ENCODE measurements at regions not wholly inside any gene's neighbourhood (a gene's known extent, or its start where the extent isn't known, plus 50 kb on each side); places are given as distances from the start of the nearest gene placed in this dataset.
A peak's percentile ranks its signal among the peaks of the same experiment; 100 is the strongest.

GRCh38 chr5:104443706-104444105 is 881.1 kb upstream of the NUDT12 start:
- DNase-seq: no peak

DNA sequence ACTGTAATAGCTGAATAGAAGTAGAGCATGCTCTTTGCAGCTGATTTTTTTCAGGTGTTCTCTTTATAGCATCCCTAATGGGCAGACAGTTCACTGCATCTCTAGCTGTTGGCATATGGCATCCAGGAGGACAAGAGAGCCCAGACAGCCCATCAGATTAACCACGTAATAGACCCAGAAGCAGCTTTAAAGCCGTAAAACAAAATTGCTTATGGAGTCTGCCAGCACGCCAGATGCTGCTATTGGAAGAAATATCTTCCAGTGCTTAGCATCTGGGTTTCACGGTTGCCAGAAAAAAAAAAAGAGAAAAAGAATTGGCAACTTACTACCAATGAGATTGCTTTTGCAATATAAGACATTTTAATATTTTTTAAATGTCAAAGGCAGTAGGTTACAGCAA is 869.4 kb upstream of the NUDT12 start:
- no peak for DNase-seq

GRCh38 chr5:104431002-104431620 is 868.5 kb upstream of the NUDT12 start:
- no peak for DNase-seq

- DNase-seq: no peak
Observed at GRCh38 chr5:104429911-104430310, 867.3 kb upstream of the NUDT12 start.

GRCh38 chr5:104421431-104421830 is 858.8 kb upstream of the NUDT12 start:
- DNase-seq: no peak

GRCh38 chr5:104418056-104418455 is 855.5 kb upstream of the NUDT12 start:
- DNase-seq: no peak

DNA sequence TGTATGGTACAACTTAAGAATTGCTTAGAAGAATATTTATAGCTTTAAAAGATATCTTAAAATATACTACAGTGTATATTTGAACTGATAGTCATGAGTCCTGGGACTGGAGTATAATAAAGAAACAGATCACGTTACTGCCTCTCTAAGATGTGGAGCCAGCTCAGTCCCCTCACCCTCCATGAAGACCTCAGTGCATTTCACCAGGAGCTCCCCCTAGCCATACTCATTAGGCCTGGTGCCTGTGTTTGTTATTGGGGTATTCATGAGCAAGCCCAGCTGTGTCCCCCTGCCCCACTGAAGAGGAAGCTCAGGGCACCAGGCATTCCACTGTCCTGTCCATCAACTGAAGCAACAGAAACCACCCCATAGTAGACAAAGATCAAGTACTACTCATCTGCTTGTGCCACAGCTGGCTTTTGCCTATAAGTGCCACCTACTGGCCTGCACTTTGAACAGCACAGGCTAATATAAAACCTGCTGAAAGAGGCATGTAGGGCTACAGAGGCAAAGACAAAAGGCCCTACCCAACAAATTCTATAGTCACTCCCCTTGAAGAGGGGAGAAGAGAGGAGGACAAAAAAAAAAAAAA is 850.2 kb upstream of the NUDT12 start:
- DNase-seq: peak; percentile 8

DNA sequence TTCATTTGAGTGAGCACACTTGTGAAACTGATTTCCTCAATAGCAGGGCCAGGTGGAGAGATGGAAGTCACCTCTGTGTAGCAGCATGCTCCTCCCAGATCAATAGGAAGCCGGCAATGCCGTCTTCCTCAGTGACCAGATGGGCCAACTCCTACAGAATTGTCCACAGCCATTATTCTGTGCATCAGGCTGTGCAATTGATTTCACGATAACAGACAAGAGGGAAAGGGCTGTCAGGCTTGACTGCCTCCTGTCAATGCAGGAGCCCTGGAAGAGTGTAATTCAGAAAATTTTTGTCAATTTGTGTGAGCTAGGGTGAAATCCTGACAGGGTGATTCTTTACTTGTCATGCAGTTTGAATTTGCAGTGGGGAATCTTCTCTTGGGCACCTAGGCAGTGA is 838.4 kb upstream of the NUDT12 start:
- no peak for DNase-seq

GRCh38 chr5:104385906-104386305 is 823.3 kb upstream of the NUDT12 start:
- DNase-seq: no peak

DNA sequence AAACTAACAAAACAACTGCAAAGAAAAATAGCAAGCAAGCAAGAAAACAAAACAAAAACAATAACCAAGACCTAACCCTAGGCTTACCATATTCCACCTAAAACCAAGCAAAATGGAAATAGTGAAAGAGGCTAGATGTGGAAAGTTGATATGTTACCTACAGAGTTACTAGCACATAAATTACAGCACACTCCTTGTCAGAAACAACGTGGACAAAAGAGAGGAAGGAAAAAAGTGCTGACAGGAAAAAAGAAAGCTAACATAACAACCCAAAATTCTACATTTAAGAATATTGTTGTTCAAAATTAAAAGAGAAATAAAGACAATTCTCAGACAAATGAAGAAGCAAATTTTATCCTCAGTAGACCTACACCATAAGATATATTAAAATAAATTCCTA is 812.8 kb upstream of the NUDT12 start:
- no peak for DNase-seq

GRCh38 chr5:104372796-104373195 is 810.2 kb upstream of the NUDT12 start:
- no peak for DNase-seq

DNA sequence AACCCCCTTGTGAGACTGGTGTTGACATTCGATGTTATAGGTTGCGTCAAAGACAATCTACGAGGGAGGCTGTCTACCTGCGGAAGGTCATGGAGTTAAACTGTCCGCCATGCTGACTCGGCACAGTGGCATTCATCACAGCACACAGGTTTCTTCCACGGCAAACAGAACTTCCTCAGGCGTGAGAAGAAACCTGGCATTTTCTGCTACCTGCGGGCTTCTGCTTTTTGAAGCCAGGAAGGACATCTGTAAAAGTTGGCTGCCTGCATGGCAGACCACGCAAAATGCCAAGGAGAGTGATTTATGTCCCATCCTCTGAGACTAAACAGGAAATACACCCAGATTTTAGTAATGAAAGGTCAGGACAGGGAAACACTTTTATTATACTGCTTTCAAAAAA is 809.8 kb upstream of the NUDT12 start:
- no peak for DNase-seq

DNA sequence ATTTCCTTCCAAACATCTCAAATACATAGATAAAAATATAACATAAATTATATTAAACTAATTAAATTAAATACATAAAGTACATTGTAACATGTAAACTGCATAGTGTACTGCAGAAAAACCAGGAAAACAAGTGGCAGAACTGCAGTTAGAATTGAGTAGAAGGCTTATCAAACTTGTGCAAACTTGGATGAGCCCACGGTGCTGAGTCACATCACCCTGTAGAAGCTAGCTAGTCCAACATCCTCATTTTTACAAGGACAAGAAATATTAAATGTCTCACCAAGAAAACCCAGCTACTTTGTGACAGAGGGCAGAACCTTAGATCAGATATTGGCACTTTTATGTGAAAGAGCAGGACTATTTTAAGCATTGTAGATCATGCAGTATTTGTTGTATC is 807.9 kb upstream of the NUDT12 start:
- no peak for DNase-seq

- no peak for DNase-seq
Observed at GRCh38 chr5:104367978-104368377, 805.4 kb upstream of the NUDT12 start.

DNA sequence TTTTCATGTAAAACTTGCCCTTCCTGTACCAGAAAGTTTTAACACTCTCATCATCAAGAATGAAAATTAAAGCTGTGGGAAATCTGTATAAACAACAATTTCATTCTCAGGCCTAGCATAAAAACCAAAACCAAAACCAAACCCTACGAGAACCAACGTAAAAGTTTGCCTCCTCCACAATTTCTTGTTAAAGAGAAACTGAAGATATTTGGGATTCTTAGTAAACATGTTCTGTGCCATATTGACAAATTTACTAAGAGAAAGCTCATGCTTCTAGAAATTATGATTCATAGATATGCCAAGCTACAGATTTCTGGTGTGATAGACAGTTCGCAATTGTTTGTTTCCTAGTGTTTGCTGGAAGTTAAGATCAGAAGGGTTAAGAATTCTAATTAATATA is 801.0 kb upstream of the NUDT12 start:
- DNase-seq: no peak

GRCh38 chr5:104361932-104362331 is 799.3 kb upstream of the NUDT12 start:
- no peak for DNase-seq

GRCh38 chr5:104355350-104355749 is 792.8 kb upstream of the NUDT12 start:
- no peak for DNase-seq

DNA sequence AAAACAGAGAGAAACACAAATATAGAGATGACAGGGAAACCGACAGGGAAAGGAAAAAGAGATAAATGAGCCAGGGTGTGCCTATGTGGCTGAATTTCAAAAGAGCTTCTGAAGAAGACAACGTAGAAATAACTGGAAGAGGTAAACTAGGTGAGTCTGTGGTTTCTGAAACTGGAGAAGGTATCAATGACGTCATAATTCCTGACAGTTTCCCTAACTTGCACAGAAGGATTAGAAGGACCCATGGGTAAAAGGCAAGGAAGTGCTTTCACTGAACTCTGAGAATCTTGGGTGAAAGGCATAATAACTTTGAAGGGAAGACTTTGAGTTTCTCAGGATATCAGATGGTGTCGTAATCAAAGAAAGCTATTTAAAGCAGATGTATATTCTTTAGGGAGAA is 790.8 kb upstream of the NUDT12 start:
- DNase-seq: no peak

GRCh38 chr5:104352954-104353353 is 790.4 kb upstream of the NUDT12 start:
- no peak for DNase-seq

- no peak for DNase-seq
Observed at GRCh38 chr5:104347119-104347708, 784.6 kb upstream of the NUDT12 start.

DNA sequence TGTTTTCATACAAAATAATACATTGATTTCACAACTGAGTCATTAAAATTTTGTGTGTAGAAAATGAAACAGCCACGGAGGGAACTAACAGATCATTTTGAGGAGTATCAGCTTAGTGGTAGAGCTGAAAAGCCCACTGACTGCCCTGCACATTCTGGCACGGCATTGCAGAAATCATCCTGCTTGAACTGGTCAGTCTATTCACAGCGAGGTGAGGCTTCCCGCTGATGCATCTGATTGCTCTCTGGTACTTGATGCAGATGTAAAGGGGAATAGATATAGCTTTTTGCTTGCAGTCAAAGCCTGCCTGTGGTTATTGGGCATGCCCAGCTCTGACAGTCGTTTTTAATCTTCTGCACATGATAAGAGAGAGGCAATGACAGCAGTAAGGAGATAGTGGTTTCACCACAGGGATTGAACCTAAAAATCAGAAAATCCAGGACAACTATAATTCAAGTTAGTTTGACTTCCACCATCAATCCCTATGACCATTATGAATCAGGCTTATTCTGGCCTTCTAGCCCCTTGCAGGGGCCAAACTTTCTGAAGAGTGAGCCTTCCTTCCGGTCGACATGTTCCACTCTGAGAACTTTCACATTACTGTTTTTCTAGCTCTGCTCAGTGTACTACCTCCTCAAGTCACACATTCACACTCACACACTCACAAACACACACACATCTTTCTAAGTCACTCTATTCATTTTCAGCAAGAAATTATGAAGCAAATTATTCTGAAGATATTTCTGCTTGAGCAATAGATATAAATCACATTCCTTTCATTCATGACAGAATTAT is 782.8 kb upstream of the NUDT12 start:
- DNase-seq: no peak

- no peak for DNase-seq
Observed at GRCh38 chr5:104344809-104345208, 782.2 kb upstream of the NUDT12 start.

GRCh38 chr5:104327801-104328200 is 765.2 kb upstream of the NUDT12 start:
- DNase-seq: no peak

- no peak for DNase-seq
Observed at GRCh38 chr5:104326966-104327365, 764.4 kb upstream of the NUDT12 start.
